Sigmoid colon (tissue), 3 donors: ENCODE measurements at regions not wholly inside any gene's neighbourhood (a gene's known extent, or its start where the extent isn't known, plus 50 kb on each side); places are given as distances from the start of the nearest gene placed in this dataset.

Experiments used
- CTCF ChIP-seq, 4 experiments: fragments of 450-650 bp in 3 of 4; fragments of 200-600 bp in 1 of 4; IDR thresholded peaks; one replicate each; pipeline ENCODE4 v1.5.1; 2016 to 2019; ENCODE audit warnings: antibody characterized with exemption in 4 of 4, mild to moderate bottlenecking in 3 of 4, moderate library complexity in 2 of 4
- POLR2A ChIP-seq, 2 donors: fragments of 450-650 bp; IDR thresholded peaks; one replicate each; pipeline ENCODE4 v1.6.1; 2016; ENCODE audit warnings: antibody characterized with exemption in 2 of 2, mild to moderate bottlenecking in 2 of 2, moderate library complexity in 2 of 2

GRCh38 chr13:34145061-34145460 lies 327.1 kb downstream of the RFC3 start:
- TF ChIP-seq CTCF (IDR thresholded peaks at IDR 0.05) = no peak
- no peak for TF ChIP-seq POLR2A (IDR thresholded peaks at IDR 0.05)
